ENCODE measurements at regions not wholly inside any gene's neighbourhood (a gene's known extent, or its start where the extent isn't known, plus 50 kb on each side); places are given as distances from the start of the nearest gene placed in this dataset.
A peak's percentile ranks its signal among the peaks of the same experiment; 100 is the strongest.

DNA sequence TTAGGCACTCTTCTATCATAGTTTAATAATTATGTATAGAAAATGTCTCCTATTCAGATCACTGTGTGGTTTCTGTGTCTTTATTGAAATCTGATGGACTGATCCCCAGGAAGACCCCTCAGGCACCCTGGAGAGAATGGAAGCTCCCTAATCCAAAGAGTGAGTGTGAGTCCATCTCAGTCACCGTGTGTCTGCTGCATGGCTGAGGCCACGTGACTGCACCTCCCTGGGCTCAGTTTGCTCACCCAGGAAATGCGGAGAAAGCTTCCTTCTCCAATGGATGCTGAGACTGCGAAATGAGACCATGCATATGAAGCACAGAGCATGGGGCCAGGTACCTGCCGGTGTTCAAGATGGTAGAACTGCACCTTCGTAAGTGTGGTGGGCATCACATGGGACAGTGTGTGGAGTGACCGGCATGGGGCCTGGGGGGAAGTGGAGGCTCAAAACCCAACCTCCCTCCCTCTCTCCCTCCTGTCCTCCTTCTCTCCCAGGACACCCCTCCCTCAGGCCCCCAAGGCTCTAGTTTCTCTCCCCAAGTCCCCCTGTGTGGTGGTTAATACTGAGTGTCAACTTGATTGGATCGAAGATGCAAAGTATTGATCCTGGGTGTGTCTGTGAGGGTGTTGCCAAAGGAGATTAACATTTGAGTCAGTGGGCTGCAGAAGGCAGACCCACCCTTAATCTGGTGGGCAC, 557.5 kb downstream of the PTPRU start:
- WGBS, 2 donors, result 75 to 77% methylated on average over 8 of the region's 8 CpGs
- ATAC-seq (ENCODE audit: low FRiP score in 2 of 2), result no peak
- H3K27ac ChIP-seq, result no peak overlapping the region
- no peak for DNase-seq
- no peaks in the 10 kb centered on the region for H3K4me1 ChIP-seq
- H3K4me3 ChIP-seq, result no peak overlapping the region
- H3K9me3 ChIP-seq, result peaks cover 0 to 13% (median 5%) of the 10 kb centered on the region in 4 donors
- no peaks in the 10 kb centered on the region for H3K36me3 ChIP-seq
- no peaks in the 10 kb centered on the region for H3K27me3 ChIP-seq
- TF ChIP-seq POLR2AphosphoS5 (IDR thresholded peaks at IDR 0.05), result no peak
- TF ChIP-seq POLR2A (IDR thresholded peaks at IDR 0.05), result no peak
- TF ChIP-seq EP300 (IDR thresholded peaks at IDR 0.05), result no peak
- TF ChIP-seq, protein P1, sequence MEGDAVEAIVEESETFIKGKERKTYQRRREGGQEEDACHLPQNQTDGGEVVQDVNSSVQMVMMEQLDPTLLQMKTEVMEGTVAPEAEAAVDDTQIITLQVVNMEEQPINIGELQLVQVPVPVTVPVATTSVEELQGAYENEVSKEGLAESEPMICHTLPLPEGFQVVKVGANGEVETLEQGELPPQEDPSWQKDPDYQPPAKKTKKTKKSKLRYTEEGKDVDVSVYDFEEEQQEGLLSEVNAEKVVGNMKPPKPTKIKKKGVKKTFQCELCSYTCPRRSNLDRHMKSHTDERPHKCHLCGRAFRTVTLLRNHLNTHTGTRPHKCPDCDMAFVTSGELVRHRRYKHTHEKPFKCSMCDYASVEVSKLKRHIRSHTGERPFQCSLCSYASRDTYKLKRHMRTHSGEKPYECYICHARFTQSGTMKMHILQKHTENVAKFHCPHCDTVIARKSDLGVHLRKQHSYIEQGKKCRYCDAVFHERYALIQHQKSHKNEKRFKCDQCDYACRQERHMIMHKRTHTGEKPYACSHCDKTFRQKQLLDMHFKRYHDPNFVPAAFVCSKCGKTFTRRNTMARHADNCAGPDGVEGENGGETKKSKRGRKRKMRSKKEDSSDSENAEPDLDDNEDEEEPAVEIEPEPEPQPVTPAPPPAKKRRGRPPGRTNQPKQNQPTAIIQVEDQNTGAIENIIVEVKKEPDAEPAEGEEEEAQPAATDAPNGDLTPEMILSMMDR (IDR thresholded peaks at IDR 0.05), result no peak

DNA sequence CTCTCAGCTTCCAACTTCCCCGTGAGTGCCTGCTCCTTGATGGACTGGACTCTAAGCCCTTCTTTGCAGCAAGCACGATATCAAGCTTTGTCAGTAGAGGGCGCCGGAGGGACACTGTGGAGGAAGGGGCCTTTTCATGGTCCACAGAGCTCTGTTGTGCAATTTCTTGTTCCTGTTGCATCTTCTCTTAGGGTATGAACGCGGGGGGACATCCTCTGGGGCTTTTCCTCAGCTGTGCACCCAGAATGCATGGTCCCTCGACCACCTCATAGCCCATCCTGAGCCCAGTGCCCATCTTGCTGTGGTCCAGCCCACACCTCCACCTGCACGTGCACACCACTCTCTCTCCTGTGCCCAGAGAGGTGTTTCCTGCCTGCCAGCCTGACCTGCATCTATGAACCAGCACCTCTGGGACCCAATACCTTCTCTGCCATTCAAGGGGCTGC, 556.8 kb downstream of the PTPRU start:
- peak in 1 of 2 donors; percentile 77 for DNase-seq
- 9 to 11% methylated on average over 8 of the region's 8 CpGs for WGBS, 2 donors
- Histone ChIP-seq H3K9me3 (peaks cover 0 to 13% (median 5%) of the 10 kb centered on the region in 4 donors), H3K4me1 (no peaks in the 10 kb centered on the region), H3K36me3 (no peaks in the 10 kb centered on the region), H3K4me3 (no peak overlapping the region), H3K27me3 (no peaks in the 10 kb centered on the region), H3K27ac (no peak overlapping the region)
- ATAC-seq (ENCODE audit: low FRiP score in 2 of 2), result peak; percentile 73 to 79
- TF ChIP-seq EP300 (IDR thresholded peaks at IDR 0.05), result no peak
- TF ChIP-seq, protein P1 (IDR thresholded peaks at IDR 0.05), result peak; percentile 50 to 76 (median 61)

DNA sequence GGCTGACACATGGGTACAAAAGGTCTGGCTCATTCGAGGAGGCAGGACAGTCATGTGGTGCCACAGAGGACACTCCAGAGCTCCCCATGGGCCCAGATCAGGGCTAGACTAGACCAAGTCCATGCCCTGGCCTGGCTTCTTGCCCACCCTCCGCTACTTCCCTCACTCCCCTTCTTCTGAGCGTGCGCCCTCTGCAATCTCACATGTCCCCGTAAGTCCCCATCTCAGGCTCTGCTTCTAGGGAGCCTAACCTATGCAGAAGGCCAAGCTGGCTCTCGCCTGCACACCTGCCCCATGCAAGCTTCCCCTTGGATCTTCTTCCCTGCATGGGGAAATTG, 553.6 kb downstream of the PTPRU start:
- 63 to 65% methylated on average over 6 of the region's 6 CpGs for WGBS, 2 donors
- Histone ChIP-seq H3K27me3 (no peaks in the 10 kb centered on the region), H3K27ac (no peak overlapping the region), H3K9me3 (no peaks in the 10 kb centered on the region), H3K4me1 (no peaks in the 10 kb centered on the region), H3K36me3 (no peaks in the 10 kb centered on the region), H3K4me3 (no peak overlapping the region)
- TF ChIP-seq POLR2AphosphoS5 (IDR thresholded peaks at IDR 0.05) (no peak), POLR2A (IDR thresholded peaks at IDR 0.05) (no peak), EP300 (IDR thresholded peaks at IDR 0.05) (no peak)
- TF ChIP-seq, protein P1 (IDR thresholded peaks at IDR 0.05), result no peak
- ATAC-seq (ENCODE audit: low FRiP score in 2 of 2) (no peak), DNase-seq (no peak)

DNA sequence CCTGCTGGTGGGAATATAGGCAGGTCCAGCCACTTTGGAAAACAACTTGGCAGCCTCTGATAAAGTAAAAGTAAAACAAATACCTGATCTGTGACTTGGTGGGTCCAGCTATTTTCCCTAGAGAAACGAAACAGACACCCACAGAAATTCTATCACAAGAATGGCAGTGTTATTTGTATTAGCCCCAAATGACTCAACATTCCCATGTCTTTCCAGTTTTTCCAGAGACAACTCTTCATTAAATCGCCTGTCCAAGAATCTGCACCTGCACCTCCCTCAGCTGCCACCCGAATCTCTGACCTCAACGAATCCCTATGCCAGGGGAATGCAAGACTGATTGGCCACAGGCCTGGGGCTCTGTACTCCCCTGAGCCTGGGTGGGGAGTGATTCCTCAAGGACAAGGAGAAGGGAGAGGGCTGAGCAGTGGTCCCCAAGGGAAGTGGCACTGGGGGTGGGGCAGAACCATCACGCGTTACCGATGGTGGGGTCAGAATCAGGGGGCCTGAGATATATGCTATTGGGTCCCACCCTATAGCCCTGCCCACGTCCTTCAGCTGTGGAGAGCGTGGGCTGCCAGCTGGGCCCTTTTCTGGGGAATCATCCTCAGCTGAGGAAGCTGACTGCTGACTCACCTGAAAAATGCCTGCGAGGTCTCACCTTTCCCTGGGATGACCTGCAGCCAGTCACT, 553.0 kb downstream of the PTPRU start:
- no peaks in the 10 kb centered on the region for H3K9me3 ChIP-seq
- 63 to 66% methylated on average over 9 to 10 of the region's 10 CpGs for WGBS, 2 donors
- no peaks in the 10 kb centered on the region for H3K27me3 ChIP-seq
- no peaks in the 10 kb centered on the region for H3K4me1 ChIP-seq
- no peak overlapping the region for H3K27ac ChIP-seq
- no peak for TF ChIP-seq POLR2A (IDR thresholded peaks at IDR 0.05)
- TF ChIP-seq, protein P1 (IDR thresholded peaks at IDR 0.05), result no peak
- TF ChIP-seq EP300 (IDR thresholded peaks at IDR 0.05), result no peak
- no peak for TF ChIP-seq POLR2AphosphoS5 (IDR thresholded peaks at IDR 0.05)
- no peak overlapping the region for H3K4me3 ChIP-seq
- no peak for ATAC-seq (ENCODE audit: low FRiP score in 2 of 2)
- H3K36me3 ChIP-seq, result no peaks in the 10 kb centered on the region
- no peak for DNase-seq

Data from upper lobe of left lung (tissue), 6 donors.